Liver (tissue), 3 donors: ENCODE measurements at regions not wholly inside any gene's neighbourhood (a gene's known extent, or its start where the extent isn't known, plus 50 kb on each side); places are given as distances from the start of the nearest gene placed in this dataset.

Experiments
- EGR1 ChIP-seq, 2 donors: IDR thresholded peaks; 2 replicates each; pipeline ENCODE4 v1.6.1; 2016 to 2018; ENCODE audit warnings: antibody characterized with exemption in 2 of 2, low read depth in 2 of 2
- NR2F2 ChIP-seq: IDR thresholded peaks from 2 replicates; pipeline ENCODE4 v1.6.1; 2016; ENCODE audit warnings: antibody characterized with exemption
- TF ChIP-seq, protein P1 (sequence below): fragments of 150-350 bp; IDR thresholded peaks from 2 replicates; pipeline ENCODE4 v1.5.1; 2017; ENCODE audit warnings: improper control_type of control experiment, low read depth, low read length; ENCODE audit not compliant: missing input control
- donor health status: healthy.
- donor health status: healthy.

DNA sequence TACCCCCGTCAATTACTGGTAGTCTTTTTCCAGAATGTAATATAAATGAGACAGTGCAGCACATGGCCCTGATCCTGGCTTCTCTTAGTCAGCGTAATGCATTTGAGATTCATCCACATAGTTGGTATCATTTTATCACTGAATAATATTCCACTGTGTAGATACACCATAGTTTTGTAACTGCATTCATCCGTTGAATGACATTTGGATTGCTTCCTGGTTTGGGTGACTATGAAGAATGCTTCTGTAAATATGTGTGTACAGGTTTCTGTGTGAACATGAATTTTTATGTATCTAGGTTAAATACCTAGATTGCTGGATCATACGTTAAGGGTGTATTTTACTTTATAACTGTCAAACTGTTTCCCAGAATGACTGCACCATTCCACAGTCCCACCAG, 62.6 kb upstream of the STMND1 start:
- no peak for TF ChIP-seq EGR1 (IDR thresholded peaks at IDR 0.05; ENCODE audit: low read depth in 2 of 2)
- TF ChIP-seq, protein P1, sequence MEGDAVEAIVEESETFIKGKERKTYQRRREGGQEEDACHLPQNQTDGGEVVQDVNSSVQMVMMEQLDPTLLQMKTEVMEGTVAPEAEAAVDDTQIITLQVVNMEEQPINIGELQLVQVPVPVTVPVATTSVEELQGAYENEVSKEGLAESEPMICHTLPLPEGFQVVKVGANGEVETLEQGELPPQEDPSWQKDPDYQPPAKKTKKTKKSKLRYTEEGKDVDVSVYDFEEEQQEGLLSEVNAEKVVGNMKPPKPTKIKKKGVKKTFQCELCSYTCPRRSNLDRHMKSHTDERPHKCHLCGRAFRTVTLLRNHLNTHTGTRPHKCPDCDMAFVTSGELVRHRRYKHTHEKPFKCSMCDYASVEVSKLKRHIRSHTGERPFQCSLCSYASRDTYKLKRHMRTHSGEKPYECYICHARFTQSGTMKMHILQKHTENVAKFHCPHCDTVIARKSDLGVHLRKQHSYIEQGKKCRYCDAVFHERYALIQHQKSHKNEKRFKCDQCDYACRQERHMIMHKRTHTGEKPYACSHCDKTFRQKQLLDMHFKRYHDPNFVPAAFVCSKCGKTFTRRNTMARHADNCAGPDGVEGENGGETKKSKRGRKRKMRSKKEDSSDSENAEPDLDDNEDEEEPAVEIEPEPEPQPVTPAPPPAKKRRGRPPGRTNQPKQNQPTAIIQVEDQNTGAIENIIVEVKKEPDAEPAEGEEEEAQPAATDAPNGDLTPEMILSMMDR = no peak
- no peak for TF ChIP-seq NR2F2
